A549 (cell line): ENCODE measurements at regions not wholly inside any gene's neighbourhood (a gene's known extent, or its start where the extent isn't known, plus 50 kb on each side); places are given as distances from the start of the nearest gene placed in this dataset.
"Not testable (repeated sequence)": the region's sequence is repeated elsewhere in the genome, so short reads cannot be mapped to it uniquely, and the experiment has no call there.

Experiments used
- CTCF ChIP-seq: fragments of >200 bp; sonication (Bioruptor Twin); formaldehyde crosslinking; IDR thresholded peaks from 3 replicates; pipeline ENCODE4 v1.5.1; 2016
- POLR2A ChIP-seq: IDR thresholded peaks from 2 replicates; pipeline ENCODE4 v1.6.1; 2012; ENCODE audit warnings: mild to moderate bottlenecking, low read length

DNA sequence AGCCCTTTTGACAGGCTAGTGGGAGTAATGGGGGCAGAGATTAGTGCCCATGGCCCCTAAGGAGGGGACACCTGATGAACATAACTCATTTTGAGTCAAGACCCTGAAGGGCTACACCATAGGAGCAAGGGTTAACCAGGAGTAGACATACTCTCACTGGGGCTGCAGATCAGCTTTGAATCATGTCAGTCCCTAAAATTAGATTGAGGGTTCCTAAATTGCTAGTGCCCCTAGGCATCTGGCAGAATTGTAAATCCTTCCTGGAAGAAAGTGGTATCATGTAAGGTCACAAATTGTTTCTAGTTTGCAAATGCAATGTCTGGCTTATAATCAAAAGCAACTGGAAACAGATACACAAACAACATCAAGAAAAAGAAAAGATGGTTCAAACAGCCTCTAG, 52.1 kb upstream of the LRRC37A2 start:
- TF ChIP-seq POLR2A, CTCF: not testable (repeated sequence)
